SK-N-SH treated with all-trans-retinoic acid at 6 μM for 48 hours (cell line): ENCODE measurements at regions not wholly inside any gene's neighbourhood (a gene's known extent, or its start where the extent isn't known, plus 50 kb on each side); places are given as distances from the start of the nearest gene placed in this dataset.

Experiments used
- CREB5 ChIP-seq: fragments of 250-450 bp; sonication (Bioruptor Pico); IDR thresholded peaks from 2 replicates; pipeline ENCODE4 v1.5.1; 2020; ENCODE audit warnings: low read depth, mild to moderate bottlenecking, moderate library complexity
- CSDC2 ChIP-seq: fragments of 250-450 bp; sonication (Bioruptor Pico); IDR thresholded peaks from 2 replicates; pipeline ENCODE4 v1.5.0; 2020; ENCODE audit warnings: mild to moderate bottlenecking, moderate library complexity
- GLIS3 ChIP-seq: fragments of 250-450 bp; sonication (Bioruptor Pico); IDR thresholded peaks from 2 replicates; pipeline ENCODE4 v1.5.0; 2020; ENCODE audit warnings: mild to moderate bottlenecking, moderate library complexity
- ISL1 ChIP-seq: fragments of 250-450 bp; sonication (Bioruptor Pico); IDR thresholded peaks from 2 replicates; pipeline ENCODE4 v2.1.2; 2022; ENCODE audit warnings: mild to moderate bottlenecking, moderate library complexity
- PATZ1 ChIP-seq: fragments of 250-450 bp; sonication (Bioruptor Pico); IDR thresholded peaks from 2 replicates; pipeline ENCODE4 v1.8.0; 2020; ENCODE audit warnings: mild to moderate bottlenecking, moderate library complexity, borderline replicate concordance
- SNAI2 ChIP-seq: fragments of 250-450 bp; sonication (Bioruptor Pico); IDR thresholded peaks from 2 replicates; pipeline ENCODE4 v1.5.0; 2020; ENCODE audit warnings: mild to moderate bottlenecking, moderate library complexity
- TOX ChIP-seq: fragments of 250-450 bp; sonication (Bioruptor Pico); IDR thresholded peaks from 2 replicates; pipeline ENCODE4 v1.8.0; 2021; ENCODE audit warnings: mild to moderate bottlenecking, moderate library complexity, borderline replicate concordance
- ZC3H10 ChIP-seq: fragments of 250-450 bp; sonication (Bioruptor Pico); IDR thresholded peaks from 2 replicates; pipeline ENCODE4 v1.5.1; 2021; ENCODE audit warnings: mild to moderate bottlenecking, moderate library complexity
- ZFP3 ChIP-seq: fragments of 250-450 bp; sonication (Bioruptor Pico); IDR thresholded peaks from 2 replicates; pipeline ENCODE4 v1.5.0; 2020; ENCODE audit warnings: mild to moderate bottlenecking, moderate library complexity
- ZFP30 ChIP-seq: fragments of 450-650 bp; formaldehyde crosslinking; IDR thresholded peaks from 2 replicates; pipeline ENCODE4 v1.5.0; 2022; ENCODE audit warnings: mild to moderate bottlenecking, moderate library complexity

DNA sequence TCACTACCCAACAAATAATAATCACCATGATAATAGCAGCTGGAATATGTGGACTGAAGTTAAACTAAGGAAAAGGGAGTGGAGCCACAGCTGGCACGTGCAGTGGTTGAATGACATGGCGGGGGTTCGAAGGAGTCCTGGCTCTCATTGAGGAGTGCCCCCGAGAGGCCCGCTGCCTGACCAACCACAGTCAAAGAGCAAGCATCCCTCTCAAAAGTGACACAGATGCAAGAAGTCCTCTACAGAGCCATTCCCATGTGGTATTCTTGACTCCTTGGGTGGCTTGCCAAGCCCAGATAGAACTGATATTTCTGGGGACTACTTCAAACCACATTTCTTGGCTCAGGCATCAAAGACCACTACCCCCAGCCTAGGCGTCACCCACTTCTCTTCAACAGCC, 405.1 kb downstream of the TNS1 start:
- no peak for TF ChIP-seq CREB5 (CRISPR knock-in tag)
- no peak for TF ChIP-seq ZFP3
- TF ChIP-seq PATZ1 = no peak
- no peak for TF ChIP-seq GLIS3 (CRISPR knock-in tag)
- no peak for TF ChIP-seq TOX (CRISPR knock-in tag)
- no peak for TF ChIP-seq ZC3H10 (CRISPR knock-in tag)
- no peak for TF ChIP-seq CSDC2
- TF ChIP-seq ZFP30 (CRISPR knock-in tag) = no peak
- no peak for TF ChIP-seq SNAI2 (CRISPR knock-in tag)
- no peak for TF ChIP-seq ISL1
